ENCODE measurements at regions not wholly inside any gene's neighbourhood (a gene's known extent, or its start where the extent isn't known, plus 50 kb on each side); places are given as distances from the start of the nearest gene placed in this dataset.
"Not testable (repeated sequence)": the region's sequence is repeated elsewhere in the genome, so short reads cannot be mapped to it uniquely, and the experiment has no call there.

DNA sequence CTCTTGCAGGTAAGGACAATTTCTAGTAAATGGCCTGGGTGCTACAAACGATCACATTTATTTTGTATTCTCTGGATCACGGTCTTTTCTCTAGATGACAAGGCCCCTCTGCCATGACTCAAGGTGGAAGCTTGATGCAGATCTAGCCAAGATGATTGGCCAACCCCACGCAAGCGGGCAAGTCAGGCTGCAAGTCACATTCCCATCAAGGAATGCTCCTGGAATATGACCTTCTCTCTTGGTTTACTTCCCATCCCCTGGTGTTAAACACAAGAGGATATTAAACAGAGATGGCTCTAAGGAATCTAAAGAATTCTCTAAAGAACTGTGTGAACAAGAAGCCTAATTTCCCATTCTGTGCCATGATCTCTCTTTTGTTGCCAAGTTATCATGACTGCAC is 97.3 kb upstream of the SERPINE2 start:
- Histone ChIP-seq H3K27me3 (ENCODE audit: control insufficient read depth, insufficient read depth, low read length) (no peaks in the 10 kb centered on the region), H3K9ac (ENCODE audit: low read length) (no peak overlapping the region)

DNA sequence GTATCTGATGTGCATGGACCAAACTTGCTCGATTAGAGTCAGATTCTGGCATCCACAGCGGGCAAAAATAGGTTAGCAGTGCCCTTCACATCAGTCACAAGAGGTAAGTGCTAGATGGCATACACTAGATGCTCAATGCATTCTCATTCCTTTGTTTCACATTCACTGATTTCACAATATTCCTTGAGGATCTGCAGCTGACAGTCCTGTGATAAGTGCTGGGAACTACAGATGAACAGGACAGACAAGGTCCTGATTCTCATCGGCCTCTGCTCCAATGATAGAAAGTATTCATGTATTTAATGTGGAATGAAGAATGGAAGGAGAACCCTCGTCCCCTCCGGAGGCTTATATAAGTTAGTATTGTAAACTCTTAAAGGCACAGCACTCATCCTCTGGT is 96.8 kb upstream of the SERPINE2 start:
- Histone ChIP-seq H3K4me1 (ENCODE audit: control insufficient read depth, insufficient read depth, low read length) (no peaks in the 10 kb centered on the region), H3K4me3 (ENCODE audit: low read depth, low read length) (no peak overlapping the region), H3K36me3 (ENCODE audit: control insufficient read depth, insufficient read depth, low read length) (no peaks in the 10 kb centered on the region)

More for the DNA sequence above, 97.3 kb upstream of the SERPINE2 start:
- Histone ChIP-seq H3K9me3 (ENCODE audit: control insufficient read depth, insufficient read depth, low read depth, low read length) (no peaks in the 10 kb centered on the region; the same call in 1 of the 2 replicates), H3K27ac (ENCODE audit: low read depth, low read length) (no peak overlapping the region), H3K36me3 (ENCODE audit: control insufficient read depth, insufficient read depth, low read length) (no peaks in the 10 kb centered on the region), H3K4me1 (ENCODE audit: control insufficient read depth, insufficient read depth, low read length) (no peaks in the 10 kb centered on the region), H3K4me3 (ENCODE audit: low read depth, low read length) (no peak overlapping the region)

DNA sequence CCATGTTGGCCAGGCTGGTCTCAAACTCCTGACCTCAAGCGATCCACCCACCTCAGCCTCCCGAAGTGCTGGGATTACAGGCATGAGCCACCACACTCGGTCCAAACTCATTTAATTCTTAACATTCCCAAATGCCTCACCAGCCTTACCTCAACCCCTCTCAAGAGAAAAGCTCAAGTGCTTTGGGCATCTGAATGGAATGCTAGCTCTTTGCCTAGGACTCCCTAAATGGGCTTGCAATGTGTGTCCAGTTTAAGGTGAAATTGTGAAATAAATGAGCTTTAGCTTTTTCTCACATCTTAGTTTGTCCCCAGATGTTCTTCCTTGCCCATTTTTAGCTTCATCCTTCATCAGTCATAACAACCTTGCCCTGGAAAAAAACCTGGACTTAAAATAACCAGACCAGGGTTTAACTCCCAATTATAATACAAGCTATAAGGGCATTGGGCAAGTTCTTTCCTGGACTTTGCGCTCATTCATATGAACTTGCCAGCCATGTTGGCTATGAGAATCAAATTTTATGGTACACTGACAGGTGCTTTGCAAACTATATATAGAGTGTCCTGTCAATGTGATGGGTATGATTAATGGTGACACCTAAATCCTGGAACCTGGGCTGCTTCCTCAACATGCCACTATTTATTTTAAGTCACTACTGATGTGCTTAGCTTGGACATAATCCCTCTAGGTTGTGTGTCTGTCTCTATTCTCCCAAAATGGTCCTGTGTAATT is 95.1 kb upstream of the SERPINE2 start:
- Histone ChIP-seq H3K4me3 (ENCODE audit: low read depth, low read length) (no peak overlapping the region), H3K36me3 (ENCODE audit: control insufficient read depth, insufficient read depth, low read length) (no peaks in the 10 kb centered on the region), H3K27me3 (ENCODE audit: control insufficient read depth, insufficient read depth, low read length) (no peaks in the 10 kb centered on the region), H3K27ac (ENCODE audit: low read depth, low read length) (no peak overlapping the region), H3K9me3 (ENCODE audit: control insufficient read depth, insufficient read depth, low read depth, low read length) (no peaks in the 10 kb centered on the region; the same call in 1 of the 2 replicates), H3K9ac (ENCODE audit: low read length) (no peak overlapping the region), H3K4me1 (ENCODE audit: control insufficient read depth, insufficient read depth, low read length) (no peaks in the 10 kb centered on the region)

More for the DNA sequence above, 96.8 kb upstream of the SERPINE2 start:
- no peak overlapping the region for H3K9ac ChIP-seq (ENCODE audit: low read length)
- no peaks in the 10 kb centered on the region for H3K27me3 ChIP-seq (ENCODE audit: control insufficient read depth, insufficient read depth, low read length)
- H3K27ac ChIP-seq (ENCODE audit: low read depth, low read length), result no peak overlapping the region
- H3K9me3 ChIP-seq (ENCODE audit: control insufficient read depth, insufficient read depth, low read depth, low read length), result no peaks in the 10 kb centered on the region; the same call in 1 of the 2 replicates

DNA sequence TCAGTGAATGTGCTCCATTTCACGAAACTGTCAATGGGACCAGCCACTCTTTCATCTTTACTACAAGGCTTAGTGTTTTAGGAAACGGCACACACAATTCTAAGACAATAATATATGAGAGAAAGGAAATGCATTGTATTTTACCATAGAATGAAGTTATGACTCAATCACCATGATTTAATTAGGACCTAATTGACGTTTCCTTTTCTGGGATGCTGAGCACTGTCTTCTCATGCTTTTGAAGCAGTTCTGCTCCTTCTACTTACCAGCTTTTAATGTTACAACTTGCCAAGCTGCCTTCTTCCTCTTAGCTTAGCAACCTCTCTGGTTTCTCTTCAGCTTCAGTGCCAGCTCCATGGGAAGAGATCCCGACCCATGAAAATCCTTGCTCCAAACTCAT is 94.3 kb upstream of the SERPINE2 start:
- no peak overlapping the region for H3K9ac ChIP-seq (ENCODE audit: low read length)
- no peak overlapping the region for H3K27ac ChIP-seq (ENCODE audit: low read depth, low read length)
- no peaks in the 10 kb centered on the region for H3K4me1 ChIP-seq (ENCODE audit: control insufficient read depth, insufficient read depth, low read length)
- no peak overlapping the region for H3K4me3 ChIP-seq (ENCODE audit: low read depth, low read length)
- H3K36me3 ChIP-seq (ENCODE audit: control insufficient read depth, insufficient read depth, low read length), result no peaks in the 10 kb centered on the region
- H3K27me3 ChIP-seq (ENCODE audit: control insufficient read depth, insufficient read depth, low read length), result no peaks in the 10 kb centered on the region
- no peaks in the 10 kb centered on the region; the same call in 1 of the 2 replicates for H3K9me3 ChIP-seq (ENCODE audit: control insufficient read depth, insufficient read depth, low read depth, low read length)

DNA sequence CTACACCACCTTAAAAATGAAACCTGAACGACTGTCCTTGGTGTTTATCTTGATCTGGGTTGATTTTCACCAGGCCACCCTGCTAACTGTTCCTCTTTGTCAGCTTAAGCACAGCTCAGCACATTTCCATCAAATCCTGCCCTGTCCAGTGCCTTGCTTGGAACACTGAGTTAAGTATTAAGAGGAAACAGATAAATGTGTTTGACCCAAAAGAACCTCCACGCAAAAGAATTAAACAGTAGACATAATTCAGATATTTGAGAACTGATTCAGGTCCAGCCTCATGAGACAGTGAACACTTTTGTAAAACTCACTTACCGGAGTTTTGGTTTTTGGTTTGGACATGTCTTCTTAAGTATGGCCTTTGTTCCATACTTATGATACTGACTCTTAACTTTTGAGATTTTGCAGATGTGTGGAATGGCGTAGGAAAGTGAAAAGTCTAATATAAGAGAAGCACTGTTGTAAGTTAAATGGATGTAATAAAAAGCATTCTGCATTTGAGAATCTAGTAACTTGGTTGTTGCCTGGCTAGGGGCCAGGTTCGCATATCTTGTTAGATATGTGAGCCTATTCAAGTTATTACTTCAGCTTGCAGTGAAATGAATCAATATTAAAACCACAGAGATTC is 88.9 kb upstream of the SERPINE2 start:
- Histone ChIP-seq H3K9ac (ENCODE audit: low read length) (no peak overlapping the region), H3K36me3 (ENCODE audit: control insufficient read depth, insufficient read depth, low read length) (no peaks in the 10 kb centered on the region), H3K9me3 (ENCODE audit: control insufficient read depth, insufficient read depth, low read depth, low read length) (peaks cover 4% of the 10 kb centered on the region; the same call in 1 of the 2 replicates), H3K4me1 (ENCODE audit: control insufficient read depth, insufficient read depth, low read length) (no peaks in the 10 kb centered on the region), H3K27me3 (ENCODE audit: control insufficient read depth, insufficient read depth, low read length) (no peaks in the 10 kb centered on the region), H3K4me3 (ENCODE audit: low read depth, low read length) (no peak overlapping the region), H3K27ac (ENCODE audit: low read depth, low read length) (no peak overlapping the region)

DNA sequence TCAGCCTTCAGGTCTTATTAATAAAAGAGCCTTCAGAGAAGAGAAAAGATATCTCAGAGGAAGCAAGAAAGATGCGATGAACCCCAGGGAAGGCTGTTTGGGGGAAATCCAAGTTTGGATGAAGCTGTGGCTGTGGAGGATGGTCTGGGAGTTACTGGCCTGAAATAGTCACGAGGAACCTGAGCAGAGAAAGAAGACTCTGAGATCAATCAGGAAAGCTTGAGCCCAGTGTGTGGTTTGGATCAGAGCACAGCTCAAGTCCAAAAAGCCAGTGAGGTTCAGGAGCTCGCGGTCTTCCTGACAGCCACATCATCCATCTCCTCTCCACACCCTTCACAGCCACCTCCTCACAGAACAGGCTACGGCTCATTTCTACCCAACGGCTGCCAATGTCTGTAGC is 87.4 kb upstream of the SERPINE2 start:
- Histone ChIP-seq H3K9me3 (ENCODE audit: control insufficient read depth, insufficient read depth, low read depth, low read length) (peaks cover 10% of the 10 kb centered on the region; the same call in 1 of the 2 replicates), H3K36me3 (ENCODE audit: control insufficient read depth, insufficient read depth, low read length) (no peaks in the 10 kb centered on the region), H3K27ac (ENCODE audit: low read depth, low read length) (no peak overlapping the region), H3K4me1 (ENCODE audit: control insufficient read depth, insufficient read depth, low read length) (no peaks in the 10 kb centered on the region), H3K27me3 (ENCODE audit: control insufficient read depth, insufficient read depth, low read length) (no peaks in the 10 kb centered on the region), H3K9ac (ENCODE audit: low read length) (no peak overlapping the region), H3K4me3 (ENCODE audit: low read depth, low read length) (no peak overlapping the region)

DNA sequence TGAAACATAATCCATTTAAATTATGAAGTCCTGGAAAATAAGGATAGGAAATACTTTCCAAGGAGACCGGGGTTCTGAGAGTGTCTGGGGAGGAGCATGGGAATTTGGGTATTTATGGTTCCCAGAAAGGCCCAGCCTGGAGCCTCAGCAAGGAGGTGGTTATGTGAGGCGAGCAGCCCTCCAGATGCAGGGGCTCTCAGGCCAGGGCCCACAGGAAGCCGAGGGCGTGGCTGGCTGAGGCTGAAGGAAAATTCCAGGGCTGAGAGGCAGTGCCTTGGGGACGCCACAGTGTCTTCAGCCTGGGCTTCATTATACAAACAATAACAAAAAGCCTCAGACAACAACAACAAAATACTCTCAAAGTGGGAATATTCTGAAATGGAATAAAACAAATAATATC is 86.9 kb upstream of the SERPINE2 start:
- Histone ChIP-seq H3K9ac (ENCODE audit: low read length) (no peak overlapping the region), H3K27me3 (ENCODE audit: control insufficient read depth, insufficient read depth, low read length) (no peaks in the 10 kb centered on the region), H3K9me3 (ENCODE audit: control insufficient read depth, insufficient read depth, low read depth, low read length) (peaks cover 12% of the 10 kb centered on the region; the same call in 1 of the 2 replicates), H3K4me1 (ENCODE audit: control insufficient read depth, insufficient read depth, low read length) (no peaks in the 10 kb centered on the region), H3K36me3 (ENCODE audit: control insufficient read depth, insufficient read depth, low read length) (no peaks in the 10 kb centered on the region), H3K27ac (ENCODE audit: low read depth, low read length) (no peak overlapping the region), H3K4me3 (ENCODE audit: low read depth, low read length) (no peak overlapping the region)

DNA sequence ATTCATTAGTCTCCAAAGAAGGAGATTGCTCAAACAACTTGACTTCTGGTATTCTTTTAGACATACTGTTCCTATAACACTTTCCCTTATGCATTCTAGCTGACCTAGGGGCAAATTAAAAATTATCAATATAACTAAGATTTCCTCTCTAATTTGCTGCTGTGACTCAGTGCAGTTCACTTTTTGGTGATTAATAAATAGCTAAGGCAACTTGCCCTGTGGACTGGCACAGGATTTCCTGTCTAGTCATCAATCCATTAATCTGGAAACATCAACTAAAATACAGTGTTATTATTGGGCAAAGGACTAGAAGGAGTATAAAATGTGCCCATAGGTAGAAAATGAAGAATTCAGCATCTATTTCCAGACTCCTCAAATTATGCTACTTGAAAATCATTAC is 83.5 kb upstream of the SERPINE2 start:
- Histone ChIP-seq H3K27me3 (ENCODE audit: control insufficient read depth, insufficient read depth, low read length) (no peaks in the 10 kb centered on the region), H3K4me3 (ENCODE audit: low read depth, low read length) (no peak overlapping the region), H3K27ac (ENCODE audit: low read depth, low read length) (no peak overlapping the region), H3K9me3 (ENCODE audit: control insufficient read depth, insufficient read depth, low read depth, low read length) (peaks cover 24% of the 10 kb centered on the region), H3K4me1 (ENCODE audit: control insufficient read depth, insufficient read depth, low read length) (no peaks in the 10 kb centered on the region), H3K36me3 (ENCODE audit: control insufficient read depth, insufficient read depth, low read length) (no peaks in the 10 kb centered on the region), H3K9ac (ENCODE audit: low read length) (no peak overlapping the region)

DNA sequence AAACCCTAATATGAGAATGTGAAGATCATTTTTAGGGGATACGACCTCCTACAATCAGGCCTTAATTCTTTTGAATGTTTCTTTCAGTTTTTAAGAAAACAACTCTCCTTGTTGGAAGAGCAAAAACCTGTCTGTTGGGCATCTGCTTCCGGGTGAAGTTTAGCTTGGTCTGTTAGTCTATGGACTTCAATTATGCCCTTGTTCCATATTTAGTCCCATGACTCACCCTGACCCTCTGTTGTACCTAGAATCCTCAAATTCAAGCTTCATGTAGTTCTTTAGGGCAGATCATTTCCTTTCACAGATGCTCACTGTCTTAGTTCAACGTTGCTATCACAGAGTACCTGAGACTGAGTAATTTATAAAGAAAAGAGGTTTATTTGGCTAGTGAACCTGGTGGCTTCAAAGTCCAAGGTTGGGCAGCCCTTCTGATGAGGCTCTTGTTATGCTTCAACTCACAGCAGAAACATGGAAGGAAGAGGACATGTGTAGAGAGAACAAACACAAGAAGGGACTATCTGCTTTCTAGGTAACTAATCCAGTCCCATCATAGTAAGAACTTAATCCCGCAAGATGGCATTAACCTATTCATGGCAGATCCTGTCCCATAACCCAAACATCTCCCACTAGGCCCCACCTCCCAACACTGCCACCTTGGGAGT is 82.5 kb upstream of the SERPINE2 start:
- H3K27ac ChIP-seq (ENCODE audit: low read depth, low read length), result no peak overlapping the region
- no peak overlapping the region for H3K9ac ChIP-seq (ENCODE audit: low read length)
- H3K27me3 ChIP-seq (ENCODE audit: control insufficient read depth, insufficient read depth, low read length), result no peaks in the 10 kb centered on the region
- no peak overlapping the region for H3K4me3 ChIP-seq (ENCODE audit: low read depth, low read length)
- H3K36me3 ChIP-seq (ENCODE audit: control insufficient read depth, insufficient read depth, low read length), result no peaks in the 10 kb centered on the region
- peaks cover 26% of the 10 kb centered on the region for H3K9me3 ChIP-seq (ENCODE audit: control insufficient read depth, insufficient read depth, low read depth, low read length)
- H3K4me1 ChIP-seq (ENCODE audit: control insufficient read depth, insufficient read depth, low read length), result no peaks in the 10 kb centered on the region

DNA sequence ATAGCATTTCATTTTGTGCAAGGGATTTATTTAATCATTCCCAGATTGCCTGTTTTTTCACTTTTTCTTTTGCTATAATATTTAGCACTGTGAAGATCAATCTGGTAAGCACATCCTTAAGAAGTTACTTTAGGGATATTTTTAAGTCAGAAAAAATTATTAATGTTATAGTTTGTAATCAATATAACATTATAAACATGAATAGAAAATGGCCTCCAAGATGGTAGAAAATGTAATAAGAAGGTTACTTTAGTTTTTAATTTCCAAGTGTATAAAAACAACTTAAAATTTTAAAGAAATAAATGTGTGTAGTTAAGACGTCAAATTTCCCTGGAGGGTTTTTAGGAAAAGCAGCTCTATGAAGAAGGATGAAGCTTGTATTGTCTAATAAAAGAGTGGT is 81.9 kb upstream of the SERPINE2 start:
- no peak overlapping the region for H3K4me3 ChIP-seq (ENCODE audit: low read depth, low read length)
- H3K27ac ChIP-seq (ENCODE audit: low read depth, low read length), result no peak overlapping the region
- H3K4me1 ChIP-seq (ENCODE audit: control insufficient read depth, insufficient read depth, low read length), result no peaks in the 10 kb centered on the region
- H3K9me3 ChIP-seq (ENCODE audit: control insufficient read depth, insufficient read depth, low read depth, low read length), result peaks cover 31% of the 10 kb centered on the region
- no peak overlapping the region for H3K9ac ChIP-seq (ENCODE audit: low read length)
- no peaks in the 10 kb centered on the region for H3K27me3 ChIP-seq (ENCODE audit: control insufficient read depth, insufficient read depth, low read length)
- no peaks in the 10 kb centered on the region for H3K36me3 ChIP-seq (ENCODE audit: control insufficient read depth, insufficient read depth, low read length)

DNA sequence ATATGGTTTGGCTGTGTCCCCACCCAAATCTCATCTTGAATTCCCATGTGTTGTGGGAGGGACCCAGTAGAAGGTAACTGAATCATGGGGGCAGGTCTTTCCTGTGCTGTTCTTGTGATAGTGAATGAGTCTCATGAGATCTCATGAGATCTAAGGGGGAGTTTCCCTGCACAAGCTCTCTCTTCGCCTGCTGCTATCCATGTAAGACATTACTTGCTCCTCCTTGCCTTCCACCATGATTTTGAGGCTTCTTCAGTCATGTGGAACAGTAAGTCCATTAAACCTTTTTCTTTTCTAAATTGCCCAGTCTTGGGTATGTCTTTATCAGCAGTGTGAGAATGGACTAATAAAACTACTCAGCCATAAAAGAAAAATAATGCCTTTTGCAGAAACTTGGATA is 80.8 kb upstream of the SERPINE2 start:
- H3K9ac ChIP-seq (ENCODE audit: low read length); H3K4me1 ChIP-seq (ENCODE audit: control insufficient read depth, insufficient read depth, low read length); H3K36me3 ChIP-seq (ENCODE audit: control insufficient read depth, insufficient read depth, low read length); H3K27me3 ChIP-seq (ENCODE audit: control insufficient read depth, insufficient read depth, low read length); H3K27ac ChIP-seq (ENCODE audit: low read depth, low read length); H3K4me3 ChIP-seq (ENCODE audit: low read depth, low read length): not testable (repeated sequence)
- peaks cover 42% of the 10 kb centered on the region for H3K9me3 ChIP-seq (ENCODE audit: control insufficient read depth, insufficient read depth, low read depth, low read length)
